Mesenchymal stem cell (in vitro differentiated cells and primary cell): ENCODE measurements at regions not wholly inside any gene's neighbourhood (a gene's known extent, or its start where the extent isn't known, plus 50 kb on each side); places are given as distances from the start of the nearest gene placed in this dataset.

Experiments used
- DNase-seq: peaks from one replicate; pipeline ENCODE4 v3.0.0-alpha.2; 2013
- H2AFZ ChIP-seq: one replicate; pipeline ENCODE4 v1.6.1; 2013; ENCODE audit warnings: low read depth, mild to moderate bottlenecking, control low read depth, inconsistent platforms, low read length, moderate library complexity
- H2AK5ac ChIP-seq: 2 replicates; pipeline ENCODE4 v1.6.1; 2013; ENCODE audit warnings: low read length, moderate library complexity, mild to moderate bottlenecking, inconsistent platforms; ENCODE audit not compliant: severe bottlenecking
- H2BK120ac ChIP-seq: one replicate; pipeline ENCODE4 v1.6.1; 2013; ENCODE audit warnings: low read depth, mild to moderate bottlenecking, inconsistent platforms, low read length, moderate library complexity
- H2BK12ac ChIP-seq, 2 experiments: one replicate each; pipeline ENCODE4 v1.6.1; 2013; ENCODE audit warnings: inconsistent platforms in 2 of 2, low read length in 2 of 2, mild to moderate bottlenecking in 2 of 2, moderate library complexity in 2 of 2, control low read depth in 1 of 2
- H2BK15ac ChIP-seq: one replicate; pipeline ENCODE4 v1.6.1; 2013; ENCODE audit warnings: mild to moderate bottlenecking, low read depth, inconsistent platforms; ENCODE audit not compliant: poor library complexity, severe bottlenecking
- H2BK5ac ChIP-seq: 2 replicates; pipeline ENCODE4 v1.6.1; 2013; ENCODE audit warnings: low read depth, mild to moderate bottlenecking, low read length, control low read depth, inconsistent platforms; ENCODE audit not compliant: poor library complexity, severe bottlenecking
- H3K14ac ChIP-seq, 2 experiments: one replicate each; pipeline ENCODE4 v1.6.1; 2013; ENCODE audit warnings: inconsistent platforms in 2 of 2, low read length in 2 of 2, control low read depth in 1 of 2, mild to moderate bottlenecking in 1 of 2, moderate library complexity in 1 of 2
- H3K18ac ChIP-seq, 2 experiments: one replicate each; pipeline ENCODE4 v1.6.1; 2013; ENCODE audit warnings: inconsistent platforms in 2 of 2, low read length in 2 of 2, control low read depth in 1 of 2, low read depth in 1 of 2, mild to moderate bottlenecking in 1 of 2
- H3K23ac ChIP-seq, 2 experiments: one replicate each; pipeline ENCODE4 v1.6.1; 2013; ENCODE audit warnings: inconsistent platforms in 2 of 2, low read length in 2 of 2, mild to moderate bottlenecking in 2 of 2, moderate library complexity in 2 of 2, control low read depth in 1 of 2
- H3K27ac ChIP-seq: 2 replicates; pipeline ENCODE4 v1.5.1; 2013; ENCODE audit warnings: mild to moderate bottlenecking, moderate library complexity, low read length, control low read depth, inconsistent platforms; ENCODE audit not compliant: poor library complexity, severe bottlenecking
- H3K27me3 ChIP-seq, 2 experiments: 2 replicates each; pipeline versions ENCODE4 v1.6.1 to v1.7.0; 2013; ENCODE audit warnings: low read length in 2 of 2, mild to moderate bottlenecking in 2 of 2, moderate library complexity in 2 of 2, control low read depth in 1 of 2, inconsistent platforms in 1 of 2; ENCODE audit not compliant: control insufficient read depth in 1 of 2, insufficient read depth in 1 of 2
- H3K36me3 ChIP-seq, 2 experiments: 2 replicates each; pipeline versions ENCODE4 v1.6.1 to v1.7.0; 2013; ENCODE audit warnings: low read length in 2 of 2, control low read depth in 1 of 2, inconsistent platforms in 1 of 2, low read depth in 1 of 2, mild to moderate bottlenecking in 1 of 2; ENCODE audit not compliant: insufficient read depth in 2 of 2, control insufficient read depth in 1 of 2
- H3K4ac ChIP-seq, 2 experiments: one replicate each; pipeline ENCODE4 v1.6.1; 2013; ENCODE audit warnings: inconsistent platforms in 2 of 2, low read length in 2 of 2, mild to moderate bottlenecking in 2 of 2, moderate library complexity in 2 of 2, control low read depth in 1 of 2, low read depth in 1 of 2
- H3K4me1 ChIP-seq: 2 replicates; pipeline ENCODE4 v1.6.1; 2013; ENCODE audit warnings: low read depth, low read length, control low read depth; ENCODE audit not compliant: control insufficient read depth, insufficient read depth
- H3K4me2 ChIP-seq: 2 replicates; pipeline ENCODE4 v1.6.1; 2013; ENCODE audit warnings: low read length, mild to moderate bottlenecking, inconsistent platforms; ENCODE audit not compliant: poor library complexity, severe bottlenecking
- H3K4me3 ChIP-seq, 2 experiments: 2 replicates each; pipeline versions ENCODE4 v1.5.1 to v1.7.0; 2013; ENCODE audit warnings: low read length in 2 of 2, mild to moderate bottlenecking in 2 of 2, control low read depth in 1 of 2, low read depth in 1 of 2; ENCODE audit not compliant: insufficient read depth in 1 of 2
- H3K79me1 ChIP-seq: replicated peaks from 2 replicates; pipeline ENCODE4 v1.6.1; 2013; ENCODE audit warnings: mild to moderate bottlenecking, control low read depth, low read length, inconsistent platforms; ENCODE audit not compliant: poor library complexity, severe bottlenecking
- H3K9ac ChIP-seq: 2 replicates; pipeline ENCODE4 v1.7.0; 2013; ENCODE audit warnings: mild to moderate bottlenecking, low read length, moderate library complexity
- H3K9me3 ChIP-seq: 2 replicates; pipeline ENCODE4 v1.7.0; 2013; ENCODE audit warnings: mild to moderate bottlenecking, low read length; ENCODE audit not compliant: control insufficient read depth
- H4K8ac ChIP-seq: one replicate; pipeline ENCODE4 v1.6.1; 2013; ENCODE audit warnings: inconsistent platforms, mild to moderate bottlenecking, low read length, moderate library complexity
- H4K91ac ChIP-seq: one replicate; pipeline ENCODE4 v1.6.1; 2013; ENCODE audit warnings: mild to moderate bottlenecking, low read length, inconsistent platforms
- WGBS: methylation state at CpG from one replicate; pipeline ENCODE4 v1.1.7; 2013; ENCODE audit warnings: mixed read lengths; 5-methylcytosine and 5-hydroxymethylcytosine counted together

GRCh38 chr11:98720951-98721350 is 299.8 kb upstream of the CNTN5 start:
- Histone ChIP-seq H3K27ac (no peak overlapping the region), H3K14ac (no peak overlapping the region), H2AK5ac (no peak overlapping the region), H3K4me2 (no peak overlapping the region), H3K36me3 (no peaks in the 10 kb centered on the region), H2AFZ (no peak overlapping the region), H3K9me3 (peaks cover 7% of the 10 kb centered on the region), H3K9ac (no peak overlapping the region), H3K23ac (no peak overlapping the region), H4K8ac (no peak overlapping the region), H3K4me3 (no peak overlapping the region), H4K91ac (no peak overlapping the region), H2BK15ac (no peak overlapping the region), H3K4ac (no peak overlapping the region), H2BK12ac (no peak overlapping the region), H3K4me1 (no peaks in the 10 kb centered on the region), H3K27me3 (no peaks in the 10 kb centered on the region), H3K18ac (no peak overlapping the region), H2BK120ac (no peak overlapping the region), H2BK5ac (no peak overlapping the region), H3K79me1 (no peaks in the 10 kb centered on the region)
- WGBS: 88% methylated on average over 2 of the region's 3 CpGs
- DNase-seq: no peak

DNA sequence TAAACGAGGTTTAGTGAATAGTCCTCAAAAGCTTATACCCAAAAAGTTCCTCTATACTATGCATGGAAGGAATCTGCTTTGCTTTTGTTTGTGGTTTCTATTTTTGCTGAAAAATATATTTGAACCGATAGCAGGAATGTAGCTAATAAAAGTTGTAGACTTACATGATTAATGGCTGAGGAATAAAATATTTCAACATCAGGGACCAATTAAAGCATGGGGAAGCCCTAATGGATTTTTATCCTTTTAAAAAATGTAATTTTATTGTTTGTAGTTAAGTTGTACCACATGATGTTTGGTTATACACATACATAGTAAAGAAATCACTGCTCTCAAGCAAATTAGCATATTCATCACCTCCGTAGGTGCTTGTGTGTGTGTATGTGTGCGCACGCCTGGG is 295.3 kb upstream of the CNTN5 start:
- H3K9ac ChIP-seq: no peak overlapping the region
- no peak overlapping the region for H2BK12ac ChIP-seq
- no peak overlapping the region for H2BK120ac ChIP-seq
- no peak overlapping the region for H3K14ac ChIP-seq
- H3K27ac ChIP-seq: no peak overlapping the region
- no peaks in the 10 kb centered on the region for H3K36me3 ChIP-seq
- no peak overlapping the region for H2AK5ac ChIP-seq
- no peak overlapping the region for H4K8ac ChIP-seq
- WGBS: 88% methylated on average over 2 of the region's 5 CpGs
- no peak overlapping the region for H3K18ac ChIP-seq
- DNase-seq: no peak
- no peak overlapping the region for H2BK15ac ChIP-seq
- no peaks in the 10 kb centered on the region for H3K27me3 ChIP-seq
- H3K79me1 ChIP-seq: no peaks in the 10 kb centered on the region
- H4K91ac ChIP-seq: no peak overlapping the region
- H3K9me3 ChIP-seq: peaks cover 28% of the 10 kb centered on the region
- H3K23ac ChIP-seq: no peak overlapping the region
- H3K4me3 ChIP-seq: no peak overlapping the region
- no peak overlapping the region for H3K4me2 ChIP-seq
- no peaks in the 10 kb centered on the region for H3K4me1 ChIP-seq
- no peak overlapping the region for H2AFZ ChIP-seq
- no peak overlapping the region for H3K4ac ChIP-seq
- H2BK5ac ChIP-seq: no peak overlapping the region

- Histone ChIP-seq H3K18ac (no peak overlapping the region), H2BK12ac (no peak overlapping the region), H2BK120ac (no peak overlapping the region), H3K4ac (no peak overlapping the region), H4K91ac (no peak overlapping the region), H2AK5ac (no peak overlapping the region), H3K9me3 (peaks cover 28% of the 10 kb centered on the region), H2BK15ac (no peak overlapping the region), H3K36me3 (no peaks in the 10 kb centered on the region), H3K9ac (no peak overlapping the region), H2AFZ (no peak overlapping the region), H4K8ac (no peak overlapping the region), H3K4me3 (no peak overlapping the region), H3K23ac (no peak overlapping the region), H3K79me1 (no peaks in the 10 kb centered on the region), H3K14ac (no peak overlapping the region), H2BK5ac (no peak overlapping the region), H3K4me2 (no peak overlapping the region), H3K27ac (no peak overlapping the region), H3K4me1 (no peaks in the 10 kb centered on the region), H3K27me3 (no peaks in the 10 kb centered on the region)
- 86% methylated on average over 1 of the region's 4 CpGs for WGBS
- DNase-seq: no peak
These were observed 292.3 kb upstream of the CNTN5 start for GRCh38 chr11:98728421-98728820.

GRCh38 chr11:98729118-98729517 is 291.6 kb upstream of the CNTN5 start:
- Histone ChIP-seq H3K9me3 (peaks cover 28% of the 10 kb centered on the region), H2AFZ (no peak overlapping the region), H3K36me3 (no peaks in the 10 kb centered on the region), H3K23ac (no peak overlapping the region), H2BK5ac (no peak overlapping the region), H2BK12ac (no peak overlapping the region), H3K27ac (no peak overlapping the region), H3K9ac (no peak overlapping the region), H3K4me2 (no peak overlapping the region), H4K91ac (no peak overlapping the region), H3K27me3 (no peaks in the 10 kb centered on the region), H2BK15ac (no peak overlapping the region), H3K4ac (no peak overlapping the region), H3K14ac (no peak overlapping the region), H2AK5ac (no peak overlapping the region), H3K79me1 (no peaks in the 10 kb centered on the region), H3K4me3 (no peak overlapping the region), H3K4me1 (no peaks in the 10 kb centered on the region), H3K18ac (no peak overlapping the region), H4K8ac (no peak overlapping the region), H2BK120ac (no peak overlapping the region)
- DNase-seq: no peak
- 91% methylated on average over 4 of the region's 6 CpGs for WGBS
